DLD1 (cell line): ENCODE measurements at regions not wholly inside any gene's neighbourhood (a gene's known extent, or its start where the extent isn't known, plus 50 kb on each side); places are given as distances from the start of the nearest gene placed in this dataset.

Experiments used
- in situ Hi-C: cut with HindIII; loops from 2 replicates; pipeline ENCODE4 v1.10.0; 2017; ENCODE audit warnings: low sequenced_read_pairs

DNA sequence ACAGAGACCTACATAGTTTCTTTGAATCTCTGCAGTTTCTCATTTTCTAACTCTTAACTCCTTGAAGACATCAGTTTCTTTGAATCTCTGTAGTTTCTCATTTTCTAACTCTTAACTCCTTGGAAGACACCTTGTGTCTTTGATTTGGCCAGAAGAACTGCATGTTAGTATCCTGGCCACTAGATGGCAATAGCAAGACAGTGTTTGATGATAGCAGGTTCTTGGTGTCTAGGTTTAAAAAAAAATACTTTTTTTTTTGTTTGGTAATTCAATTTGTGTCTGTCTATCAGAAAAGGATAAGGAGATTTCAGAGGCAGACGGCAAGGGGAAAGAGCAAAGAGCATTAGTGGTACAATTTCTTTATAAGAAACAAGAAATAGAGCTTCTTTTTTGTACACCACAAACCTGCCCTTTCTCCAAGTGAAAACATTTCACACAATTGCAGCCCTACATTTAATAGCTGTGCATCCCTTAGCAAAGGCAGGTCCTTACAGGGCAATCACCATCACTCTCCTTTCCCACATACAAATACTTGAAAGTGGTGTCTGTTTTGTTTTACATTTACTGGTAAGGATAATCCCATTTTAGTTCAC lies 1324.9 kb upstream of the CDH8 start:
- in situ Hi-C loops, result no loop called here

DNA sequence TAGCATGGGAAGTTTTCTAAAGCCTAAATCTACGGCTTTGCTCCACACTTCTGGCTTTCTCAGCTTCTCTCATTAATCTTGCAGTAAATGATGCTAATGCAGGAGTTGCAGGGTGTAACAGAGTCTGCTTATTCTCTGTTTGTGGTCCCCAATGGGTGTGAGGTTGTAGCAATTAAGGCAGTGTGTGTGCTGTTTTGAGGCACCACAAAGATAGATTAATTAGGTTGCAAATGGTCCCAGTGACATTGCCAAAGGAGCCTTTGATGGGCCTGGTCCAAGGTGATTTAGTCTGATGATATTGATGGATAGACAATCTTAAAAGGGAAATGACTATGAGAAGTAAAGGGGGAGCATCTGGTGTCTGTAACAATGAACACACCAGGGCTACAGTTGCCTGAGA lies 1313.7 kb upstream of the CDH8 start:
- in situ Hi-C loops, result no loop called here

DNA sequence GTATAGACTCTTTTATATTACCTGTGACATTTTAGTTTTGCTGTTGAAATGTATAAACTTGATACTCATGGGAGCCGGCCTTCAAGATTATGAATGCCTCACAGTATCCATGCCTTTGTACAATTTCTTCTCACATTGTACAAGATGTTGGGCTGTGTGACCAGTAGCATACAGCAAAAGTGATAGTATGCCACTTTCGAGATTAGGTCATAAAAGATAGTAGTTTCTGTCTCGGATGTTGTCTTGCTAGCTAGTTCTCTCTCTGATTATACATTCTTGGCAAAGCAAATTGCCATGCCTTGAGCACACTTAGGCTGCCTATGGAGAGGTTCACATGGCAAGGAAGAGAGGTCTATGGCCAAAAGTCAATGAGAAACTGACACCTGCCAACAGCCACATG lies 1309.8 kb upstream of the CDH8 start:
- in situ Hi-C loops, result no loop called here

DNA sequence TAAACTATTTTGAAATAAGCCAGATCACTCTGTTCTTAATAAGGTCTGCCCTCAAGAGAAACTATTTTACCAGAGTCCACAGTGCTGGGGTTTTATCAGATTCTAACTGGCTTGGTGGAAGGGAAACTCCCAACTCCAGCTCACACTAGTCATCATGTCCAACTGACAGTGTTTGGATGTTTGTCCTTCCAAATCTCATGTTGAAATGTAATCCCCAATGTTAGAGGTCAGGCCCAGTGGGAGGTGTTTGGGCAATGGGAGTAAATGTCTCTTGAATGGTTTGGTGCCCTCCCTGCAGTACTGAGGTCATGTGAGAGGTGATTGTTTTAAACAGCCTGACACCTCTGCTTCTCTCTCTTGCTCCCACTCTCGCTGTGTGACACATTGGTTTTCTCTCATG lies 1301.0 kb upstream of the CDH8 start:
- in situ Hi-C loops, result no loop called here

DNA sequence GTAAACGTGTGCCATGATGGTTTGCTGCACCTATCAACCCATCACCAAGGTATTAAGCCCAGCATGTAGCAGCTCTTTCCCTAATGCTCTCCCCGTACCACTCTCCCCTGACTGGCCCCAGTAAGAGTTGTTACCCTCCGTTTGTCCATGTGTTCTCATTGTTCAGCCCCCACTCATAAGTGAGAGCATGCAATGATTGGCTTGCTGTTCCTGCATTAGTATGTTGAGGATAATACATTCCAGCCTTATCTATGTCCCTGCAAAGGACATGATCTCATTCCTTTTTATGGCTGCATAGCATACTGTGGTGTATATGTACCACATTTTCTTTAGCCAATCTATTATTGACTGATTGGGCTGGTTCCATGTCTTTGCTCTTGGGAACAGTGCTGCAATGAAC lies 1294.9 kb upstream of the CDH8 start:
- in situ Hi-C loops, result no loop called here

DNA sequence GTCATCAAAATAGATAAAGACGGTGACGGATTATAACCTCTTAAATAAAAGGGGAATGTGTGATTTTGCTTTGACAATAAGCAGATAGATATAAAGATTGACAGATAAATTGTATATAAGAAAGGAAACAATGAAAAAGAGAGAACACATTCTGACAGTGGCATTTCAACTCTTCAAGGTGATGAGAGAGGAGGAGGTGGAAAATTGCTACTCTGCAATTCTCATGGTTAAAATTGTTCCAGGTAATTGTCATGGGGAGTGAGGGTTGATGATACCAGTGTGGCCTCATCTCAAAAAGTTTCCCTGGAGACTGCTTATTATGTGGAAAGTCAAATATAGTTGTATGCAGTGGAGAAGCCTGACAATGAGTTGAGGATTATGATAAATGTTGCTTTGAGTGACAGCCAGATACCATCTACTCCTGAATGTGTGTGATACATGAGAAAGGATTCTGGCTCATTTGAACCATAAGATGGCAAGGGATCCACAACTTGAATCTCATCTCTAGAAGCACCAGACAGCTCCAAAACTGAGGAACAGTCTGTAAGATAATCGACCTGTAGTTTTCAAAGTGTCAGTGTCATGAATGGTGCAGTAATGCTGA lies 1290.6 kb upstream of the CDH8 start:
- in situ Hi-C loops, result no loop called here

DNA sequence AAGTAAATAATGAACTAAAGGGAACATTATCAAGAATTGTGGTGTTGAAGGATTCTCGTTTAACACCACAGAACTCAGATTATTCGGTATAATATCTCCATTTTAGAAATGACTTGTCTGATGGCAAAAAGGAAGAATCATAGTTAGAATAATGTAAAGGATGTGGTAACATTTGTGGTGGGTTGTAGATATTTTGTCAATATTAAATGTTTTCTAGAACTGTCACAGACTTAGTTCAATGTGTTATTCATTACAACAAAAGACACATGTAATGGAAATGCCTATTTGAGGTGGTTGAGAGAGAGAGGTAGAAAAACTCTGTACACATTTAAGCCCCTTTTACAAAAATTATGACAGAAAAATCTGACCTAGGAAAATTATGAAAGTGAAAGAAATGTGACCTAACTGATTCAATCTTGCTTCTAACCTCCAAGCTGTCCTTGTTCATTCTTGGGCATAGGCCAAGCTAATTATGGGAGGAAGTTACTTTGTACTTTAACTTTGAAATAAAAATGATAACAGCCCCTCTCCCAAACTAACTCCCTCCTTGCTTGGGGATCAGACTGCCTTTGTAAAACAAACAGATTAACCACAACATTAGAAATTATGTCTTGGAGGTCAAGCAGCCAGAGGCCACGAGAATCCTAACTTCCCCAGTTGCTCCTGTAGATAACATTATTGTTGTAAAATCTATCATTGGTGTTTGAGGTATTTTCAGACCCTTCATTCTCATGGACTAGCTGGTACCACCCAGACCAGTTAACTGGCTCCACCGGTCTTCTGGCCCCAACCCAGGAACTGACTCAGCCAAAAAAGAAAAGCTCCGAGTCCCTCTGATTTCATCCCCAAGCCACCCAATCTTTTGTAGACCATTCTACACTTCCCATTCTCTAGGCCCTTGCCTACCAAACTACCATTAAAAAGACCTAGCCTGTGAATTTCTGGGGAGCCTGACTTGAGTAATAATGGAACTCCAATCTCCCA lies 1287.8 kb upstream of the CDH8 start:
- in situ Hi-C loops, result no loop called here

DNA sequence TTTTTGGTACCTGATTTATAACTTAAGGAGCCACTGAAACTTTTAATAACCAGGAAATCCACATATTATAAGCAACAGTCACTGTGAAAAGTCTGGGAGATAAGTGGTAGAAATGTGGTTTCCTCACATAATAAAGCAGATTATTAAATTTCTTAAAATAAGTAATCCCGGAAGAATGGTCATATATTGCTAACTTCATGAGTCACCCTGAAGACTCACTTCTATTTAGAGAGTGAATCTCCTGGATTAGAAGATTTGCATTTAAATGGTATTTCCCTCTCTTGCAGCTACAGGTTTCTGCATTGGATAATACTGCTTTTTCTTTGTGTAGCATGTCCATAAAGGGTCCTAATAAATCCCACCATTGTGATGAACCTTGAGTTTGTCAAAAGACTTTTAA lies 1286.8 kb upstream of the CDH8 start:
- in situ Hi-C loops, result no loop called here

DNA sequence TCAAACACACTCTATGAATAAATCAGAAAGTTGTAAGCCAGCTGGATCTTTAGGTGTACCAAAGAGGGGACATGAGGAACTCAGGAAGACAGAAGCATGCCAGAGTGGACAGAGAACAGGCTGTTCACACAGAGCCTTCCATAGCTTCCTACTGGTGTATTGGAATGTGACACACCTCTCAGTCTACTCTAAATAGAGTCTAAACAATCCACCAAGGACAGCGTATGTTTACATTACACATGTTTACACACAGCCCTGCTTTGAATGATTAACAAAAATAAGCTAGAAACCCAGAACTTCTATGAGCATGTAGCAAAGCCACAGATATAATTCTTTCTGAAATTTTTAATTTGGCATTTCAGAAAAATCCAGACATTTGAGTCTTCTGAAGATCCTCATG lies 1279.0 kb upstream of the CDH8 start:
- in situ Hi-C loops, result no loop called here

DNA sequence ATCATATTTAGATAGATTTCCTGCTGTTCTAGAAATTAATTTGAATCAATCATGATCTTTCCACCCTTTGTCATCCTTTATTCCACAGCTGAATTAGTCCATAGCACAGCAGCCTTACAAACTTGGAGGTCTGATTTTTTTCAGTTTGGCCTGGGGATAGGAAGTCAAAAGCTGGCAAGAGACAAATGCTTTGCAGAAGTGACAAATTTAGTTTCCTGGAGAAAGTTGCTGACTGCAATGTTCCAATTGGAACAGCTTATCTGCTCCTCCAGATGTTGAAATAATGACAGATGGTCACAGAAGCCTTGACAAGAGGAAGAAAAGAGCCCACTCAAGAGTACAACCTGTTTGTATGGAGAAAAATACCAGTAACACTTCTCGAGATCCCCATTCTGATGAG lies 1276.1 kb upstream of the CDH8 start:
- in situ Hi-C loops, result no loop called here

DNA sequence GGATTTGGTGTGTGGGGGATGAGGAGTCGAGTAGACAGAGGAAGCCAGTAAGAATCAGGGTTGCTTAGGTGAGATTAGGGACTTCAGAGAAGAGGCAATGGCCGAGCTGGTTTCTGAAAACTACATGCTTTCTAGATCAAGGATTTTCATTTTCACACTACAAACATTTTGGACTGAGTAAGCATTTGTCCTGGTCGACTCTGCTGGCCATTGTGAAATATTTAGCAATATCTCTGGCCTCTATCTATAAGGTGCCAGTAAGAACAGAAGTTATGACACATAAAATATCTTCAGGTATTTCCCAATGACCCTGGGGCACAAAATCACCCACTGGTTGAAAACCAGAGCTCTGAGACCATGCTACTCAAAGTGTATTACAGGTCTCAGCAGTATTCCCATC lies 1275.1 kb upstream of the CDH8 start:
- in situ Hi-C loops, result no loop called here

DNA sequence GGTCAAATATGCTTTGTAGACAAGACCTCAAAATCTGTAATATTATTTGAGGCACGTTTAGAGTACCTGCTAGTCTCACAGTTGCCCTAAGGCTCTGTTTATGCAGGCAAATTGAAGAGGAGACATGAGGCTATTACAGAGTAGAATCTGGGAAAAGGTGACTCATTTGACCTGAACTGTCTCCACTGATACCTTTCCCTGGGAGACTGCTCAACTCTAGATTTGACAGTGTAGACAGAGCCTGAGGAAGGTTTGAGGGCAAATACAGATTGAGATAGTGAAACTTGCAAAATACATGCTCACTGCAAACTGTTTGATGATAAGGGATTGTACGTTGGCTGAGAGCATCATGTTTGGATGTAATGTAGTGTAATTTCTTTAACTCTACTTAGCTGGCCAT lies 1266.6 kb upstream of the CDH8 start:
- in situ Hi-C loops, result no loop called here

DNA sequence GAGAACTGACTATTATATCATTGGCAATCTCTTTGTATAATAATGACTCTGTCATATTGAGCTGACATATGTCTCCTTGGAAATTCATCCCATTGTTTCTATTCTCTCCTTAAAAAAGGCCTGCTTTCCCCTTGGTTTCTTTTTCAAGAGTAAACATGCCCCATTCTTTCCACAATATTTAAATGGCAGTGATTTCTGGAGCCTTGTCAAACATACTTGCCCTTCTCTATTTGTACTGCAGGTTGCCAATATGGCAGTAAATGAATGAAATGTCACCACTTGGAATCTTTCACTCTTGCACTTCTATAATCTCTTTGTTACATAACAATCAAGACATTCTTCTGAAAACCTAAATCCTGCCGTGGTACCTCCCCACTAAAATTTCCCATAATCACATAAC lies 1265.1 kb upstream of the CDH8 start:
- in situ Hi-C loops, result no loop called here

DNA sequence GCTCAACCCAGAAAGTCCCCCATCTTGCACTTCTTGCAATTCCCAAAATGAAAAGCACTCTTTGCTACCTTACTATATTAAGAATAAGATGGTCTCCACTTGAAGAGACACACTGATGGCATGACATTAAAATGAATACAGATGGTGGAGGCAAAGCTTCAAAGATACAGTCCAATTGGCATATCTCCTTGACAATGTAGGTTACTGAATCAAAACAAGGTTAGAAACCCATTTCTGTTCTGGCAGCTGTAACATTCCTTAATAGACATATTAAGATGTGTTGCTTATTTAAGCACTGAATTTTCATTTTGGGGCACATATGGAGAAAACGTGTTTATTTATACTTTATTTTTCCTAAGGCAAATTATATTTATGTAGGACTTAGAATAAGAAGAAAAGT lies 1262.8 kb upstream of the CDH8 start:
- in situ Hi-C loops, result no loop called here

DNA sequence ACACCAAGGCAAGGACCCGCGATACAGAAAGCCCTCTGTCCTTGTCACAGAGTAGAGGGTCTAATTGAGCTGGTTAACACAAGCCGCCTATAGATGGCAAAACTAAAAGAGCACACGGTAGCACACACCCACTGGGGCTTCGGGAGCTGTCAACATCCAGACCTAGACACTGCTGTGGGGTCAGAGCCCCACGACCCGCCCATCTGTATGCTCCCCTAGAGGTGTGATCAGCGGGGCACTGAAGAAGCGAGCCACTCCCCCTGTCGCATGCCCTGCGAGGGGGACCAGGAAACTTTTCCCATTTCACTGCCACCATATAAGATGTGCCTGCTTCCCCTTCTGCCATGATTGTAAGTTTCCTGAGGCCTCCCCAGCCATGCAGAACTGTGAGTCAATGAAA lies 1255.8 kb upstream of the CDH8 start:
- in situ Hi-C loops, result no loop called here

DNA sequence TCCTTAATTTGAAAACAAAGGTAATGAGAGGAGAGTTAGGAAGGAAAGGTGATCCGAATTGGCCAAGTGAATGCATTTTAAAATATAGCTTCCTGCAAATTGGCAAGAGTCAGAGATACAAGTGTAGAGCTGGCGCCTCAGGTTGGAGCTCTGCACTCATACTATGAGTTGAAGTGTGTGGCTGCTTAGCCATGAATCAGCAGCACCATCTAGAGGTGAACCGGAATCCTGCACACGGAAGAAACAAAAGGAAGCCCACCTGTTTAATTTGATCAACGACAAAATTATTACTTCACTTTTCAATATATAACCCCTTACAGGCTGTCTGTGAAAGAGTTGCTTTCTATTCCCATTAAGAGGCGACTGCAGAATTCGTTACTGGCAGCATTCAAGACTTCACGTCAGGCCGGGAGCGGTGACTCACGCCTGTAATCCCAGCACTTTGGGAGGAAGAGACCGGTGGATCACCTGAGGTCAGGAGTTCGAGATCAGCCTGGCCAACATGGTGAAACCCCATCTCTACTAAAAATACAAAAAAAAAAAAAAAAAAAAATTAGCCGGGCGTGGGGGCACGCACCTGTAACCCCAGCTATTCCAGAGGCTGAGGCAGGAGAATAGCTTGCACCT lies 1253.7 kb upstream of the CDH8 start:
- in situ Hi-C loops, result no loop called here

DNA sequence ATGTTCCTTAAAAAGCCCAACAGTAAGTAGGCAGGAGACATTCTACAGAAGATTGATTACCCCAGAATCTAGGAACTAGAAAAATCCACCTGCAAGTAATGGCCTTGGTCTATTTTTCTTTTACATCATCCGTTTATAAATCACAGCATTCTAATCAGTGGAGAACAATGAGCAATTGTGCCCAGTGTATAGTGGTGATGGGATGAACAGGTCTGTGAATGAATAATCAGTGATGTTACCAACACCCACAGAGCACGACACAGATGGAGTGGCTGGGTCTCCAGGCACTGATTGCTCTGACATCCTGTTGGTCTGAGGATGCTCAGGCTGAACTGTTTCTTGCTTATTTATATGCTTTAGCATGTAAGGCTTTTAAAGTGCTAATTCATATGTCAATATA lies 1251.2 kb upstream of the CDH8 start:
- in situ Hi-C loops, result no loop called here

DNA sequence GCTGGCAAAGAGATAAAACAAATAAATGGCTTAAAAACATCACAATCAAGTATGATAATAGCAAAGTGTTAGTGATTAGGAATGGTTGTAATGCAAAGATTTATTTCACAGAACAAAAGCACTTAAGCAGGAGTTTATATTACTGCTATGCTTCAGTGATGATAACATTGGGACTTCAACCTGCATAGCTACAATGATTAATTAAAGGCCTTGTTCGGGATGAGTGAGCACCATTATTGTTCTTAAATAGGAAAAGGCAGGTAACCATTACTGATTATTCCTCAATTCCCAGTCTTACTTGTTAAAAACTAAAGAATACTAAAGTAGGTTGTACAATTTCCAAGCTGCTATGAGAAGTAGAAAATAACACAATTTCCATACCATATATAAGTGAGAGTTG lies 1247.5 kb upstream of the CDH8 start:
- in situ Hi-C loops, result no loop called here

DNA sequence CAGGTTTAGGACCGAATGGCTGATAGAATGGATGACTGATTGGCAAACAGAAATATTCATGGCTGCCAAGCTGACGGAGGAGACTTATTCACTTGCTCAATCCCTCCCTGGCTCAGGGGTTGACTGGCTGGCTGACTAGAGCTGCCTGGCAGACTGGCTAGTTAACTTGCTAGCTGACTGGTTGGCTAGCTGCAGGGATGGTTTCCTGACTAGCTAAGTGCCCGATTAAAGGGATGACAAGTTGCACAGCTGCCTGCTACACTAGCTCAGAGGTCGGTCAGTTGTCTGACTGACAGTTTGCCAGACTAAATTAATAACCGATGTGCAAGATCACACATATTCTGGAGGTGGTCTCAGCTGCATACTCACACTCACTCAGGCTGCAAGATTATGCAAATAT lies 1208.4 kb upstream of the CDH8 start:
- in situ Hi-C loops, result no loop called here

DNA sequence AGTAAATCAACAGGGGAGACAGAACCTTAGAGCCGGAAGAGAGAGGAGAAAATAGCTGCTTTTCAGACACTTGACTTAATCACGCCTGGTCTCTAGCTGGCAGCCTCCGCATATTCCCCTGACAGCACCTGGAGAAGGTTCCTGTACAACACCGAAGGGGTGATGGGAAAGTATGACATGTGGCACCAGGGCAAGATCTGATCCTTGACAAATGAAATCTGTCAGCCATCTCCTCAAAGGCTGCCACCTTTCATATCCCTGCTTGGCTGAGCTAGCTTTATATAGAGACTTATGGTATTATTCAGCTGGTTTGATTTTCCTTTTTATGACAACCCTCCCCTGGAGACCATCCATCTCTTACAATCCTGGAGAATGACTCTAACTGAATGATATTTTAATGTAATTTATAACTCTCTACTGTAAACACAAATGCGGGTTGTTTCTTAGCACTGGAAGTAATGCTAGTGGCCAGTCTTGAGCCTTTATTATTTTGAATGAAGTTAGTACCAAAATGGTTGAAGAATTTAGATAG lies 1205.3 kb upstream of the CDH8 start:
- in situ Hi-C loops, result no loop called here

DNA sequence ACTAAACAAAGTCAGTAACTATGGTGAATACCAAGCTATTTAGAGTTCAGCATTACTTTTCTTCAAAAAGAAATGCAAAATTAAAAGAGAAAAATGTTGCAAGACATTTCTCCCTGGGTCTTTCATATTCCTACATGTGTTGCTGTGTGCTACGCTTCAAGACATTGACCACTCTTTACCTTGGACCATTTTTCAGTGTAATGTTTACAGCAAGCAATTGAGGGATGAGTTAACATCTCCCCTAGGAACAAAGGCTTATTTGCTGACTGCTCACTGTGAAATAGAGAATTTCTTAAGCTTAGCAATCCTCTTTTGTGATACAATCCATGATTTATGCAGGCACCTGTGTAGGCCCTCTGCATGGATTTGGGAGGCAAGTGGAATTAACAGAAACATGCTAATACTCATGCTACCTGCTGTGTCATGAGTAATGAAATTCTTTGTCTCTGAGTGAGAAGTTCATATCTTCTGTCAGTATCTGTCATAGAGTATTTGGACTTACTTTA lies 1202.9 kb upstream of the CDH8 start:
- in situ Hi-C loops, result no loop called here
